Smooth muscle cell (in vitro differentiated cells): ENCODE measurements at regions not wholly inside any gene's neighbourhood (a gene's known extent, or its start where the extent isn't known, plus 50 kb on each side); places are given as distances from the start of the nearest gene placed in this dataset.

ENCODE experiments used
- DNase-seq: peaks from one replicate; lab custom pipeline; 2025; ENCODE audit not compliant: unreplicated experiment; lab: John Stamatoyannopoulos, UW
- H2AFZ ChIP-seq: fragments of 200-600 bp; sonication (generic); 2 replicates; pipeline ENCODE4 v1.6.0; 2016; ENCODE audit warnings: antibody characterized with exemption, low read depth, mild to moderate bottlenecking
- H3F3A ChIP-seq: fragments of 200-600 bp; sonication (generic); 2 replicates; pipeline ENCODE4 v1.6.0; 2017; ENCODE audit warnings: antibody characterized with exemption, low read depth
- H3K27ac ChIP-seq: fragments of 200-600 bp; sonication (generic); 2 replicates; pipeline ENCODE4 v1.5.1; 2016; ENCODE audit warnings: low read depth, mild to moderate bottlenecking
- H3K27me3 ChIP-seq: fragments of 200-600 bp; sonication (generic); 2 replicates; pipeline ENCODE4 v1.6.1; 2016; ENCODE audit warnings: low read depth, mild to moderate bottlenecking
- H3K36me3 ChIP-seq: fragments of 200-600 bp; sonication (generic); 2 replicates; pipeline ENCODE4 v1.5.1; 2016; ENCODE audit warnings: low read depth
- H3K4me1 ChIP-seq: fragments of 200-600 bp; sonication (generic); 2 replicates; pipeline ENCODE4 v1.5.1; 2016; ENCODE audit warnings: low read depth
- H3K4me2 ChIP-seq: fragments of 200-600 bp; sonication (generic); 2 replicates; pipeline ENCODE4 v1.6.0; 2016; ENCODE audit warnings: mild to moderate bottlenecking
- H3K4me3 ChIP-seq: fragments of 200-600 bp; sonication (generic); 2 replicates; pipeline ENCODE4 v1.5.1; 2016; ENCODE audit warnings: mild to moderate bottlenecking
- H3K79me2 ChIP-seq: fragments of 200-600 bp; sonication (generic); 2 replicates; pipeline ENCODE4 v1.6.0; 2016; ENCODE audit warnings: low read depth, mild to moderate bottlenecking
- H3K9ac ChIP-seq: fragments of 200-600 bp; sonication (generic); 2 replicates; pipeline ENCODE4 v1.6.0; 2016; ENCODE audit warnings: low read depth
- H3K9me3 ChIP-seq: fragments of 200-600 bp; sonication (generic); replicated peaks from 2 replicates; pipeline ENCODE4 v1.5.1; 2016; ENCODE audit warnings: low read depth
- H4K20me1 ChIP-seq: fragments of 200-600 bp; sonication (generic); 2 replicates; pipeline ENCODE4 v1.6.0; 2016; ENCODE audit warnings: low read depth
- WGBS: methylation state at CpG from one replicate; pipeline ENCODE4 v1.1.7; 2016; ENCODE audit warnings: low lambda C conversion rate; 5-methylcytosine and 5-hydroxymethylcytosine counted together
- TF ChIP-seq, protein P1 (sequence below): fragments of 200-600 bp; sonication (generic); IDR thresholded peaks from 2 replicates; pipeline ENCODE4 v1.5.1; 2017; ENCODE audit warnings: borderline replicate concordance, mild to moderate bottlenecking, antibody characterized with exemption; ENCODE audit not compliant: insufficient read depth, poor library complexity, severe bottlenecking

- Histone ChIP-seq H3K9me3 (no peaks in the 10 kb centered on the region), H3K4me3 (no peak overlapping the region), H3K27ac (no peak overlapping the region), H3K27me3 (no peaks in the 10 kb centered on the region), H2AFZ (no peak overlapping the region), H3K36me3 (no peaks in the 10 kb centered on the region), H3K4me2 (no peak overlapping the region), H3F3A (no peaks in the 10 kb centered on the region), H3K9ac (no peak overlapping the region), H3K4me1 (peaks cover 3% of the 10 kb centered on the region), H4K20me1 (no peaks in the 10 kb centered on the region), H3K79me2 (no peaks in the 10 kb centered on the region)
- 14% methylated on average over 3 of the region's 3 CpGs for WGBS
- TF ChIP-seq, protein P1, sequence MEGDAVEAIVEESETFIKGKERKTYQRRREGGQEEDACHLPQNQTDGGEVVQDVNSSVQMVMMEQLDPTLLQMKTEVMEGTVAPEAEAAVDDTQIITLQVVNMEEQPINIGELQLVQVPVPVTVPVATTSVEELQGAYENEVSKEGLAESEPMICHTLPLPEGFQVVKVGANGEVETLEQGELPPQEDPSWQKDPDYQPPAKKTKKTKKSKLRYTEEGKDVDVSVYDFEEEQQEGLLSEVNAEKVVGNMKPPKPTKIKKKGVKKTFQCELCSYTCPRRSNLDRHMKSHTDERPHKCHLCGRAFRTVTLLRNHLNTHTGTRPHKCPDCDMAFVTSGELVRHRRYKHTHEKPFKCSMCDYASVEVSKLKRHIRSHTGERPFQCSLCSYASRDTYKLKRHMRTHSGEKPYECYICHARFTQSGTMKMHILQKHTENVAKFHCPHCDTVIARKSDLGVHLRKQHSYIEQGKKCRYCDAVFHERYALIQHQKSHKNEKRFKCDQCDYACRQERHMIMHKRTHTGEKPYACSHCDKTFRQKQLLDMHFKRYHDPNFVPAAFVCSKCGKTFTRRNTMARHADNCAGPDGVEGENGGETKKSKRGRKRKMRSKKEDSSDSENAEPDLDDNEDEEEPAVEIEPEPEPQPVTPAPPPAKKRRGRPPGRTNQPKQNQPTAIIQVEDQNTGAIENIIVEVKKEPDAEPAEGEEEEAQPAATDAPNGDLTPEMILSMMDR = no peak
- no peak for DNase-seq
Observed at GRCh38 chr7:125599387-125599786, 669.8 kb upstream of the POT1 start.

- Histone ChIP-seq H3K4me2 (no peak overlapping the region), H3F3A (no peaks in the 10 kb centered on the region), H3K9me3 (peaks cover 4% of the 10 kb centered on the region), H3K4me3 (no peak overlapping the region), H3K79me2 (no peaks in the 10 kb centered on the region), H3K4me1 (no peaks in the 10 kb centered on the region), H3K27me3 (no peaks in the 10 kb centered on the region), H3K9ac (no peak overlapping the region), H3K36me3 (no peaks in the 10 kb centered on the region), H2AFZ (no peak overlapping the region), H3K27ac (no peak overlapping the region), H4K20me1 (no peaks in the 10 kb centered on the region)
- TF ChIP-seq, protein P1 = no peak
- no peak for DNase-seq
- WGBS = 92% methylated on average over 6 of the region's 6 CpGs
Observed at GRCh38 chr7:125592331-125592730, 662.7 kb upstream of the POT1 start.

- Histone ChIP-seq H4K20me1 (no peaks in the 10 kb centered on the region), H3K4me3 (no peak overlapping the region), H3K9ac (no peak overlapping the region), H3K27ac (no peak overlapping the region), H3K36me3 (no peaks in the 10 kb centered on the region), H3F3A (no peaks in the 10 kb centered on the region), H3K9me3 (no peaks in the 10 kb centered on the region), H2AFZ (peak overlapping the region; percentile 49), H3K27me3 (no peaks in the 10 kb centered on the region), H3K4me1 (no peaks in the 10 kb centered on the region), H3K79me2 (no peaks in the 10 kb centered on the region), H3K4me2 (no peak overlapping the region)
- TF ChIP-seq, protein P1 = no peak
- DNase-seq = no peak
- 40% methylated on average over 4 of the region's 4 CpGs for WGBS
Observed at GRCh38 chr7:125573126-125573525, 643.5 kb upstream of the POT1 start.

DNA sequence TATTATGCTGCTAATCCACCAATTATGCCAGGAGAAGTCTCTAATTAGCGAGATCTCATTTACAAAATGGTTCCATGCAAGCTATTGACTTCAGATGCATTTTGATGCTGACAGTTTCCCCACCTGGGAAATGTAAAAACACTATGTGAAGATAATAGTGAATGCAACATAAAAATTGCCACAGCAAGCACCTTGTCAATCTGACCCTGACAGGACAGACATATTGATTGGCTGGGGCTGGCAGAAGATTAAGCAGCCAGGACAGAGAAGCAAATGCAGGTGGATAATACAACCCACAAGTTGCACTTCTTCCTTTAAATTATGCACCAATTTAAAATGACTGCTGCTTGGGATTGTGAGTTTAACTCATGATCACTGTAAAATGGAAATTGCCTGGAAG lies 642.8 kb upstream of the POT1 start:
- Histone ChIP-seq H3K27me3 (no peaks in the 10 kb centered on the region), H3K4me2 (no peak overlapping the region), H3F3A (no peaks in the 10 kb centered on the region), H3K79me2 (no peaks in the 10 kb centered on the region), H3K9me3 (no peaks in the 10 kb centered on the region), H2AFZ (peak overlapping the region; percentile 49), H3K9ac (no peak overlapping the region), H3K4me3 (no peak overlapping the region), H3K4me1 (no peaks in the 10 kb centered on the region), H3K27ac (no peak overlapping the region), H4K20me1 (no peaks in the 10 kb centered on the region), H3K36me3 (no peaks in the 10 kb centered on the region)
- 82% methylated on average over 1 of the region's 1 CpG for WGBS
- no peak for DNase-seq
- TF ChIP-seq, protein P1 = no peak
